DND-41 (cell line): ENCODE measurements at regions not wholly inside any gene's neighbourhood (a gene's known extent, or its start where the extent isn't known, plus 50 kb on each side); places are given as distances from the start of the nearest gene placed in this dataset.

ENCODE experiments used
- EZH2 ChIP-seq: IDR thresholded peaks from 3 replicates; pipeline ENCODE4 v1.6.1; 2012; ENCODE audit warnings: borderline replicate concordance, low read depth, mild to moderate bottlenecking, moderate library complexity, low read length, inconsistent platforms; ENCODE audit not compliant: severe bottlenecking
- TF ChIP-seq, protein P1 (sequence below): IDR thresholded peaks from 2 replicates; pipeline ENCODE4 v1.5.1; 2012; ENCODE audit warnings: borderline replicate concordance, low read length, moderate library complexity, mild to moderate bottlenecking; ENCODE audit not compliant: poor library complexity, severe bottlenecking; ENCODE audit errors: extremely low read depth

DNA sequence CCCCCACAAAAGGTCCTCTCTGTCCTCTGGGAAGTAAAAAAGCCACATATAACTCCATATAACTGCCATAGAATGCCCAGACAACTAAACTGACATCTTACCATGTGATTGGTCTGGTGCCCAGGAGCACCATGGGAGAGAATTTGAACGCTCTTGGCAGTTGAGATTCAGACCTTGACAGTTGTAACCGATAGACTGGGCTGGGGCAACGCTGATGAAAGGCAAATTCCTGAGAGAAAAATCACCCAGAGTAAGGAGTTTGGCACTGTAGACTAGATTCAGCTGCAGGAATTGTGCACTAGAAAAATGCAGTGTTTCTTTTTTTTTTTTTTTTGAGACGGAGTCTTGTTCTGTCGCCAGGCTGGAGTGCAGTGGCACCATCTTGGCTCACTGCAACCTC lies 240.5 kb downstream of the SOX2 start:
- no peak for TF ChIP-seq EZH2
- TF ChIP-seq, protein P1, sequence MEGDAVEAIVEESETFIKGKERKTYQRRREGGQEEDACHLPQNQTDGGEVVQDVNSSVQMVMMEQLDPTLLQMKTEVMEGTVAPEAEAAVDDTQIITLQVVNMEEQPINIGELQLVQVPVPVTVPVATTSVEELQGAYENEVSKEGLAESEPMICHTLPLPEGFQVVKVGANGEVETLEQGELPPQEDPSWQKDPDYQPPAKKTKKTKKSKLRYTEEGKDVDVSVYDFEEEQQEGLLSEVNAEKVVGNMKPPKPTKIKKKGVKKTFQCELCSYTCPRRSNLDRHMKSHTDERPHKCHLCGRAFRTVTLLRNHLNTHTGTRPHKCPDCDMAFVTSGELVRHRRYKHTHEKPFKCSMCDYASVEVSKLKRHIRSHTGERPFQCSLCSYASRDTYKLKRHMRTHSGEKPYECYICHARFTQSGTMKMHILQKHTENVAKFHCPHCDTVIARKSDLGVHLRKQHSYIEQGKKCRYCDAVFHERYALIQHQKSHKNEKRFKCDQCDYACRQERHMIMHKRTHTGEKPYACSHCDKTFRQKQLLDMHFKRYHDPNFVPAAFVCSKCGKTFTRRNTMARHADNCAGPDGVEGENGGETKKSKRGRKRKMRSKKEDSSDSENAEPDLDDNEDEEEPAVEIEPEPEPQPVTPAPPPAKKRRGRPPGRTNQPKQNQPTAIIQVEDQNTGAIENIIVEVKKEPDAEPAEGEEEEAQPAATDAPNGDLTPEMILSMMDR, result no peak
